Calu3 (cell line): ENCODE measurements at regions not wholly inside any gene's neighbourhood (a gene's known extent, or its start where the extent isn't known, plus 50 kb on each side); places are given as distances from the start of the nearest gene placed in this dataset.

Experiments used
- BruUV-seq: library from RNA; stranded (reverse); fragments of 400-500 nt; replicated peaks from 2 replicates; lab custom pipeline; 2021; lab: Mats Ljungman, UMichigan
- CTCF ChIA-PET: fragments of 300-600 bp; sonication (Branson Sonifier 250); formaldehyde crosslinking; loops from one replicate; lab custom pipeline; 2022; ENCODE audit warnings: antibody characterized with exemption; lab: Charles Lee
- DNase-seq: peaks from one replicate; pipeline ENCODE4 v3.0.0; 2022
- H3K27ac Mint-ChIP-seq: one replicate; pipeline ENCODE4 v1.8.0; 2022; ENCODE audit warnings: mixed read lengths; ENCODE audit not compliant: unreplicated experiment
- H3K27me3 Mint-ChIP-seq: one replicate; pipeline ENCODE4 v1.8.0; 2022; ENCODE audit warnings: mixed read lengths; ENCODE audit not compliant: unreplicated experiment
- H3K36me3 Mint-ChIP-seq: one replicate; pipeline ENCODE4 v1.8.0; 2022; ENCODE audit warnings: mild to moderate bottlenecking, moderate library complexity, mixed read lengths; ENCODE audit not compliant: insufficient read depth, unreplicated experiment
- H3K4me1 Mint-ChIP-seq: one replicate; pipeline ENCODE4 v1.8.0; 2022; ENCODE audit warnings: mild to moderate bottlenecking, low read depth, mixed read lengths; ENCODE audit not compliant: unreplicated experiment
- H3K4me3 Mint-ChIP-seq: one replicate; pipeline ENCODE4 v1.8.0; 2022; ENCODE audit warnings: mild to moderate bottlenecking, low read depth, moderate library complexity, mixed read lengths; ENCODE audit not compliant: unreplicated experiment
- H3K9me3 Mint-ChIP-seq: one replicate; pipeline ENCODE4 v1.8.0; 2022; ENCODE audit warnings: low read depth, mixed read lengths; ENCODE audit not compliant: unreplicated experiment
- CTCF ChIP-seq: fragments of 200-600 bp; IDR thresholded peaks from one replicate; pipeline ENCODE4 v1.8.0; 2022; ENCODE audit warnings: antibody characterized with exemption; ENCODE audit not compliant: unreplicated experiment
- intact Hi-C: fragments of 100-400 bp; cut with micrococcal nuclease; formaldehyde crosslinking; loops from one replicate; pipeline ENCODE4 v1.10.0; 2022; ENCODE audit not compliant: unreplicated experiment

GRCh38 chr4:137468836-137469235, 63.5 kb downstream of the PCDH18 start:
- no peak for DNase-seq
- Mint-ChIP-seq H3K4me3 (no peak overlapping the region), H3K9me3 (peaks cover 2% of the 10 kb centered on the region), H3K27me3 (no peaks in the 10 kb centered on the region), H3K36me3 (peaks cover 5% of the 10 kb centered on the region), H3K4me1 (peaks cover 8% of the 10 kb centered on the region), H3K27ac (no peak overlapping the region)
- no TSS peak for BruUV-seq
- intact Hi-C loops = no loop called here
- no peak for TF ChIP-seq CTCF
- CTCF ChIA-PET = no interaction called here

DNA sequence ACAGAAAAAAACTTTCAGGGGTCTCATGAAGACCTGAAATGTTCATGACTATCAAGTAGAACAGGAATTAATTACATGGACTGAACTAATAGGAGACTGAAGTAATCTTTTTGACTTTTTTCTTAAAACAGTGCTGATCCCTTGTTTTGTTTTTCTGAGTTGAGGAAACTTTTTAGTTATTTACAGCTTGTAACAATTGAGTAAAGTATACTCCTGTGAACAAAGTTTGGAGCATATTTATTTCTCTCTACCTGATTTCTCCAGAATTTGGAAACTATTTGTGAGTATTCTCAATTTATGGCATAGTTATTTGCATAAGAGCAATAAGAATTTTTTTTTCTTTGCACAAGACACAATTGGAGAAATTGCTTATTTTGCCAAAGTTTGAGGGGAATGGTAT, 64.8 kb downstream of the PCDH18 start:
- CTCF ChIA-PET = no interaction called here
- Mint-ChIP-seq H3K27ac (no peak overlapping the region), H3K36me3 (peaks cover 5% of the 10 kb centered on the region), H3K9me3 (peaks cover 2% of the 10 kb centered on the region), H3K27me3 (no peaks in the 10 kb centered on the region), H3K4me3 (no peak overlapping the region), H3K4me1 (peaks cover 8% of the 10 kb centered on the region)
- DNase-seq = no peak
- no peak for TF ChIP-seq CTCF
- intact Hi-C loops = no loop called here
- BruUV-seq = no TSS peak

DNA sequence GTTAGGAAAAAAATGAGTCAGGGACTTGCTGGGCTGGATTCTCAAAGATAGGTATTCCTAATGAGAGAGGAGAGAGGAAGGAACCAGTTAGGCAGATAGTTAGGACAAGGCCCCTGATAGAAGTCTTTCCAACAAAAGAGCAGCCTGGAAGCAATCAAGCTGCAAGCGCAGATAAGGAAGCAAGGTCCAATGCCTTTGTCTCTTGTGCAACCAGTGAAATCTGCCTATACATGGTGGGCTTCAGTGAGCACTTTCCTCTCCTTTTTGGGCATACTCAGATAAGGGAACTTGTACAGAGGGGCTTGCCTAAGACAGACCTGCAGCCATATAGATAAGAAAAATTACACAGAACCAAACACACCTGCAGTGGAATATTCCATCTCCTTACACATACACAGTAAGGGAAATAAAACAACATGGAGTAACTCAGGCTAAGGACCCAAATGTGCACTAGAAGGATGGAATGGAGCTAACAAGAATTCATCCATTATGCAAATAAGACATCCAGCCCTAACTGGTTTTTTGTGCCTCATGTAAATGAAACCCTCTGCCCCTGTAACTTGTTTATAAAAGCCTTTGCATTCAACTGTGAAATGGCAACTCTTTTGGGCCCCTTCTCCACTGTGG, 68.8 kb downstream of the PCDH18 start:
- Mint-ChIP-seq H3K27ac (no peak overlapping the region), H3K27me3 (no peaks in the 10 kb centered on the region), H3K4me1 (no peaks in the 10 kb centered on the region), H3K4me3 (no peak overlapping the region), H3K9me3 (peaks cover 2% of the 10 kb centered on the region), H3K36me3 (no peaks in the 10 kb centered on the region)
- no TSS peak for BruUV-seq
- intact Hi-C loops = no loop called here
- DNase-seq = no peak
- TF ChIP-seq CTCF = no peak
- CTCF ChIA-PET = no interaction called here

DNA sequence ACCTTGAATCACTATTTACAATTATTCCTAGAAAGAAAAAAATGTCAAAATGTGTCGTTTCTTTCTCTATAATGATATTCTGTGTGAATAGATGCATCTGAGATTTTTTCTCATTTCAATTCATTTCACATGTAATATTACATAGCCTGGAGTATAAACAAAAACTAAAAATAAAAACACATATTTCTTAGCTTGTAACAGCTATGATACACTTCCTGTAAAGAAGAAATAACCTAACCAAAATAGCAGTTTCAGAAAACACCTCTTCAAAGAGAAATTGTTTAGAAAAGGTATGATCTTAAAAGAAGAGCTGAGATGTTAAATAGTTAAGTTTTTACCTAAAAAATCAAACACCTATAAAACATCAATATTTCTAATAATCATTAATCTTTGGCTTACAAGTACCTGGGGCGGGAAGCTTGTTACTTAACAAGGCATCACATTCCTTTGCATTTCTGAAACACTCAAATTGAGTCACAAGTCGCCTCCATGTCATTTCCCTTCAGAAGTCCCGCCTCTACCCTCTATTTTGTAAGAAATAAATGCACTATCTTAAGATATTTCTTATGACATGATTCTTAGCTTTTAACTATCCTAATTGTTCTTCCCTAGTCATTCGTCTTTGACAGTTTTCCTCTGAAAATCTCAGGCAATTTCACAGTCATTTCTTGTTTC, 76.5 kb downstream of the PCDH18 start:
- intact Hi-C loops = no loop called here
- CTCF ChIA-PET = no interaction called here
- Mint-ChIP-seq H3K36me3 (no peaks in the 10 kb centered on the region), H3K4me1 (peaks cover 8% of the 10 kb centered on the region), H3K27me3 (no peaks in the 10 kb centered on the region), H3K27ac (no peak overlapping the region), H3K4me3 (no peak overlapping the region), H3K9me3 (peaks cover 4% of the 10 kb centered on the region)
- BruUV-seq = no TSS peak
- no peak for DNase-seq
- TF ChIP-seq CTCF = no peak
